ENCODE measurements at regions not wholly inside any gene's neighbourhood (a gene's known extent, or its start where the extent isn't known, plus 50 kb on each side); places are given as distances from the start of the nearest gene placed in this dataset.
"Not testable (repeated sequence)": the region's sequence is repeated elsewhere in the genome, so short reads cannot be mapped to it uniquely, and the experiment has no call there.

DNA sequence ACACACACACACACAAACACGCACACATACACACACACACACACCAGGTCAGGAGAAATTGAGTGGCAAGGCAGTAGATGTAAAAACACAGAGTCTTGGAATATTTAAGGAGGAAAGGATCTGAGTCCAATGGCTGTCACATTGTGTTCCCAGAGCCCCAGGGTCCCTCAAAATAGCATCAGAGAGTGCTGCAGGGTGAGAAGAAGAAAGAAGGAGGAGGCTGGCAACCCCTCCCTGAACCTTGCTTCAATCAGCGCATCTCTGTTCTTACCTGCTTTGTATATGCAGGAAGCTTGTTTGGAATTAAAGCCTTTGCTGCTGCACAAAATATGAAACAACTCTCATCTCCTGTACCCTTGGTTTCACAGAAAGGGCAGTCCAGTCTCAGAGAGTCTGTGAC lies 406.5 kb downstream of the MIAT start:
- no peaks in the 10 kb centered on the region for H3K4me1 Mint-ChIP-seq
- no peak for ATAC-seq (replicated peaks)
- no peaks in the 10 kb centered on the region for H3K36me3 Mint-ChIP-seq (ENCODE audit: low read depth)
- H3K4me3 Mint-ChIP-seq = no peak overlapping the region
- no peak overlapping the region for H3K27ac Mint-ChIP-seq
- H3K9me3 Mint-ChIP-seq = no peaks in the 10 kb centered on the region
- peaks cover 4% of the 10 kb centered on the region for H3K27me3 Mint-ChIP-seq

DNA sequence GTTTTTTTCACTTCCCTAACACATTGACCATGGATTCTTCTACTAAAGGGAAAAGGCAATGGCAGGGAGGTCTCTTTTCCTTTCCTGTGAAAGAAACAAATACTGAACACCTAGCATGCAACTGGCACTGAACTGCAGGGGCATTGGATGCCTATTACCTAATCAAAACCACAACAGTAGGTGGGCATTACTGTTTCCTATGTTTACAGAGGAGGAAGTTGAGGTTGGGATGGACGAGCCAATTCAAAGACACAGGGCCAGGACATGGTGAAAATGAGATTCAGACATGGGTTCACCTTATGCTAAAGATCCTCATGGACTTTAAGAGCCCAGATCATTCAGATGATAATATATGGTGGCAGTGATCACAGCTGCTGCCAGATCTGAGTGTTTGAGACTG lies 407.0 kb downstream of the MIAT start:
- no peaks in the 10 kb centered on the region for H3K4me1 Mint-ChIP-seq

GRCh38 chr22:27065279-27065678 lies 407.9 kb downstream of the MIAT start:
- Mint-ChIP-seq H3K9me3 (no peaks in the 10 kb centered on the region), H3K36me3 (ENCODE audit: low read depth) (no peaks in the 10 kb centered on the region), H3K4me3 (no peak overlapping the region), H3K27me3 (peaks cover 9% of the 10 kb centered on the region), H3K4me1 (no peaks in the 10 kb centered on the region), H3K27ac (no peak overlapping the region)
- ATAC-seq (replicated peaks) = no peak

More for the DNA sequence above, 407.0 kb downstream of the MIAT start:
- H3K27me3 Mint-ChIP-seq = peaks cover 4% of the 10 kb centered on the region
- no peaks in the 10 kb centered on the region for H3K9me3 Mint-ChIP-seq
- H3K36me3 Mint-ChIP-seq (ENCODE audit: low read depth) = no peaks in the 10 kb centered on the region
- no peak for ATAC-seq (replicated peaks)
- no peak overlapping the region for H3K27ac Mint-ChIP-seq
- no peak overlapping the region for H3K4me3 Mint-ChIP-seq

- Mint-ChIP-seq H3K9me3 (no peaks in the 10 kb centered on the region), H3K27ac (no peak overlapping the region), H3K27me3 (peaks cover 19% of the 10 kb centered on the region), H3K4me3 (no peak overlapping the region), H3K36me3 (ENCODE audit: low read depth) (no peaks in the 10 kb centered on the region), H3K4me1 (no peaks in the 10 kb centered on the region)
- ATAC-seq (replicated peaks) = no peak
Observed at GRCh38 chr22:27066856-27067255, 409.5 kb downstream of the MIAT start.

GRCh38 chr22:27068121-27068520 lies 410.7 kb downstream of the MIAT start:
- H3K27me3 Mint-ChIP-seq = peaks cover 15% of the 10 kb centered on the region
- no peaks in the 10 kb centered on the region for H3K9me3 Mint-ChIP-seq
- no peak overlapping the region for H3K27ac Mint-ChIP-seq
- no peaks in the 10 kb centered on the region for H3K4me1 Mint-ChIP-seq
- no peak overlapping the region for H3K4me3 Mint-ChIP-seq
- no peaks in the 10 kb centered on the region for H3K36me3 Mint-ChIP-seq (ENCODE audit: low read depth)
- ATAC-seq (replicated peaks) = peak; percentile 38

DNA sequence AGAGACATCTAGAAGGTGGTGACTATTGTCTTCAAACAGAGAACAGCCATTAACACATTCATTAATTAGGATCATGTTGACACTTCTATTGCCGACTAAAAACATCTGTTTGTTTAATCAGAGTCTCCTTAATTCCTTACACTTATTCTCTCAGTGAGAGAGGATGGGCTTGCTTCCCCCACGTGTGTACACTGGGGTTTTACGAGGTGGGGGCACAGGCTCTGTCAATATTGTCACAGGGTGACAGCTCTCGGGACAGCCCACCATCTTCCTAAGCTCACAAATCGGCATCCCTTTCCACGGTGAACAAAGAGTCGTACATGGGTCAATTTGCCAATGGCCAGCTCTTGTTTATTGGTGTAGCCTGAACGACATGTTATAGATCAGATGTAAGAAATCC lies 413.2 kb downstream of the MIAT start:
- Mint-ChIP-seq H3K27ac (no peak overlapping the region), H3K4me1 (no peaks in the 10 kb centered on the region), H3K4me3 (no peak overlapping the region), H3K27me3 (peaks cover 20% of the 10 kb centered on the region), H3K9me3 (no peaks in the 10 kb centered on the region), H3K36me3 (ENCODE audit: low read depth) (no peaks in the 10 kb centered on the region)
- ATAC-seq (replicated peaks) = no peak

GRCh38 chr22:27073601-27074425 lies 416.4 kb downstream of the MIAT start:
- Mint-ChIP-seq H3K27ac (no peak overlapping the region), H3K9me3 (no peaks in the 10 kb centered on the region), H3K27me3 (peaks cover 20% of the 10 kb centered on the region), H3K4me3 (no peak overlapping the region), H3K36me3 (ENCODE audit: low read depth) (no peaks in the 10 kb centered on the region), H3K4me1 (no peaks in the 10 kb centered on the region)
- no peak for ATAC-seq (replicated peaks)

DNA sequence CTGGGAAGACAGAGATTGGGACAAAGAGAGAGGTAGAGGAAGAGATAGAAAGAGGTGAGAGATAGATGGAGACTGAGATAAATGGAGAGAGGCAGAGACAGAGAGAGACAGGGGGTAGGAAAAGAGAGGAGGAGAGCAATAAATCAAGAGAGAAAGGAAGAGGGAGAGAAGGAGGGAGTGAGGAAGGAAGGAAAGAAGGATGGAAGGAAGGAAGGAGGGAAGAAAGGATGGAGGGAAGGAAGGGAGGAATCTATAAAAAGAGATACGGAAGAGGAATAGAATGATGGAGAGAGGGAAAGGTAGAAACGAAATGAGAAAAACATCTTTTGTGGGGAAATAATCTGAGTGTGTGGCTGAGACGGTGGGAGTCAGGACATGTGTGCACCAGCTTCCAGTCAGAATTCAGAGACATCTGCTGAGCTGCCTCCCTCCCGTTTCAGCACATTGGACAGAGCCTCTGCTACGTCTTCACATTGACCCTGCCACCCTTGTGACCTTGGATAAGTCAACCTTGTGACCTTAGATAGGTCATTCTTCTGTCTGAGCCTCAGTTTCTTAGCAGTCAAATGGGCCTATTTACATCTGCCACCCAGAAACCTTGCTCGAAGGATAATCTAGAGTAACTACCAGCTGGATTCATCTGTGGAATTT lies 417.8 kb downstream of the MIAT start:
- no peaks in the 10 kb centered on the region for H3K4me1 Mint-ChIP-seq
- H3K4me3 Mint-ChIP-seq = no peak overlapping the region
- no peaks in the 10 kb centered on the region for H3K36me3 Mint-ChIP-seq (ENCODE audit: low read depth)
- peaks cover 15% of the 10 kb centered on the region for H3K27me3 Mint-ChIP-seq
- no peaks in the 10 kb centered on the region for H3K9me3 Mint-ChIP-seq
- no peak overlapping the region for H3K27ac Mint-ChIP-seq
- no peak for ATAC-seq (replicated peaks)

DNA sequence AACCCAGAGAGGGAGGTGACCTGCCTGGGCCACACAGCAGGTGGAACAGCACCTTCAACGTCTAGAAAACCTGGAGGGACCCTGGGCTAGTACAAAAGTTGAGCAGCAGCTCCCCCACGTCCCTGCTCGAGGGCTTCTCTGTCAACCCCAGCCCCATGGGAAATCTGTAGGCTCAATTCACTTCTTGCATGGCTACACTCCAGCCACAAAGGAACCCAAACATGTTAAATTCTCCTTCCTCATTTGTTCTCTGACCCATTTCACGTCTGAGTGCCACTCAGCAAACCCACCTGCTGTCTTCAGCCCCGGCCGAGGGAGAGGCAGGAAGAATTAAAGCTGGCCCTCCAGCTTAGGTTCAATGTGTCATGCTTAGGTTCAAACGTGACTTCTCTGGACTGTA lies 418.5 kb downstream of the MIAT start:
- Mint-ChIP-seq H3K36me3 (ENCODE audit: low read depth) (no peaks in the 10 kb centered on the region), H3K27me3 (peaks cover 15% of the 10 kb centered on the region), H3K9me3 (no peaks in the 10 kb centered on the region), H3K4me1 (no peaks in the 10 kb centered on the region), H3K4me3 (no peak overlapping the region), H3K27ac (no peak overlapping the region)
- no peak for ATAC-seq (replicated peaks)

- peaks cover 17% of the 10 kb centered on the region for H3K27me3 Mint-ChIP-seq
- not testable (repeated sequence) for H3K4me3 Mint-ChIP-seq; ATAC-seq (replicated peaks); H3K4me1 Mint-ChIP-seq; H3K9me3 Mint-ChIP-seq; H3K27ac Mint-ChIP-seq; H3K36me3 Mint-ChIP-seq (ENCODE audit: low read depth)
Observed at GRCh38 chr22:27078064-27078463, 420.7 kb downstream of the MIAT start.

- ATAC-seq (replicated peaks) = no peak
- H3K36me3 Mint-ChIP-seq (ENCODE audit: low read depth) = no peaks in the 10 kb centered on the region
- H3K4me3 Mint-ChIP-seq = no peak overlapping the region
Observed at GRCh38 chr22:27080036-27080578, 422.7 kb downstream of the MIAT start.

DNA sequence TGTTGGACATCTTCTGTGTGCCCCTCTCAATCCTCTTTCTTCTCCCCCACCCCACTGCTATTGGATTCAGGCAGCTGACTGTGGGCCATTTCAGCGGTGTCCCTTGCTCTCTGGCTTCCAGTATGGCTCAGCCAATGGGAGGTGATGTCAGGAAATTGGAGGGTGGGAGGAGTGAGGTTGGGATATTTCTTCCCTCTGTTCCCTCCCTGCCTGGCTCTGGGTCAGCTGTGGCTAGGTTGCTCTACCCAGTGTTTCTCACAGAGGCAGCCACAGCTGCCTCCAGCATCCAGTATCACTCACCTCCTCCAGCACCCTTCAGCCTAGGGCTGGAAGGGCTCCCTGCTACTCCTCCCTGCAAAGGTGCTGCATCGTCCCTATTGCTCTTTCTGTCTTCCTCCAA lies 423.5 kb downstream of the MIAT start:
- no peak overlapping the region for H3K27ac Mint-ChIP-seq
- no peaks in the 10 kb centered on the region for H3K36me3 Mint-ChIP-seq (ENCODE audit: low read depth)
- no peak overlapping the region for H3K4me3 Mint-ChIP-seq
- H3K4me1 Mint-ChIP-seq = no peaks in the 10 kb centered on the region
- no peak for ATAC-seq (replicated peaks)
- H3K27me3 Mint-ChIP-seq = peaks cover 18% of the 10 kb centered on the region
- H3K9me3 Mint-ChIP-seq = no peaks in the 10 kb centered on the region

More at GRCh38 chr22:27080036-27080578, 422.7 kb downstream of the MIAT start:
- Mint-ChIP-seq H3K27ac (no peak overlapping the region), H3K27me3 (peaks cover 12% of the 10 kb centered on the region), H3K9me3 (no peaks in the 10 kb centered on the region), H3K4me1 (no peaks in the 10 kb centered on the region)

DNA sequence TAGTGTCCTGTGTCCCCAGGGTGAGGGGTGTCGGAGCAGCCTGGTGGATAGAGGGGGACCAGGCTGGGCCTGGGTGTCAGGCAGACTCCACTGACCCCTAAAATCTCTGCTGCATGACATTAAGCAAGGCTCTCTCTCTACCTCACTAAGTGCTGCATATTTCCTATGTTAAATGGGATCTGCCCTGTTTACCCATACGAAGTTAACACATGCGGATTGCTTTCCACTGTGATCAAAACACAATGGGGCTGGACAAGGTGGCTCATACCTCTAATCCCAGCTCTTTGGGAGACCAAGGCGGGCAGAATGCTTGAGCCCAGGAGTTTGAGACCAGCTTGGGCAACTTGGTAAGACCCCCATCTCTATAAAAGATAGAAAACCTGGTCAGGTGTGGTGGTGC lies 426.2 kb downstream of the MIAT start:
- Mint-ChIP-seq H3K36me3 (ENCODE audit: low read depth) (no peaks in the 10 kb centered on the region), H3K4me1 (no peaks in the 10 kb centered on the region), H3K4me3 (no peak overlapping the region), H3K9me3 (no peaks in the 10 kb centered on the region), H3K27me3 (peaks cover 28% of the 10 kb centered on the region), H3K27ac (no peak overlapping the region)
- ATAC-seq (replicated peaks) = no peak

- peaks cover 28% of the 10 kb centered on the region for H3K27me3 Mint-ChIP-seq
- no peak for ATAC-seq (replicated peaks)
- no peak overlapping the region for H3K4me3 Mint-ChIP-seq
- no peak overlapping the region for H3K27ac Mint-ChIP-seq
- H3K4me1 Mint-ChIP-seq = no peaks in the 10 kb centered on the region
- no peaks in the 10 kb centered on the region for H3K9me3 Mint-ChIP-seq
- no peaks in the 10 kb centered on the region for H3K36me3 Mint-ChIP-seq (ENCODE audit: low read depth)
Observed at GRCh38 chr22:27084130-27084529, 426.7 kb downstream of the MIAT start.
